Astrocyte (in vitro differentiated cells and primary cell): ENCODE measurements at regions not wholly inside any gene's neighbourhood (a gene's known extent, or its start where the extent isn't known, plus 50 kb on each side); places are given as distances from the start of the nearest gene placed in this dataset.

Source experiments
- DNase-seq: peaks from one replicate; pipeline ENCODE4 v3.0.0-alpha.2; 2010; ENCODE audit warnings: low read depth
- FAIRE-seq: peaks from 2 replicates; lab custom pipeline; 2011; peaks lifted over from hg19 to GRCh38; lab: Jason Lieb, UNC
- H2AFZ ChIP-seq: 2 replicates; pipeline ENCODE4 v1.6.0; 2012; ENCODE audit warnings: low read depth, low read length, inconsistent platforms
- H3K27ac ChIP-seq: 2 replicates; pipeline ENCODE4 v1.5.1; 2011; ENCODE audit warnings: low read depth, low read length, inconsistent platforms
- H3K27me3 ChIP-seq: 2 replicates; pipeline ENCODE4 v1.6.0; 2011; ENCODE audit warnings: low read length, inconsistent platforms; ENCODE audit not compliant: insufficient read depth
- H3K36me3 ChIP-seq: 2 replicates; pipeline ENCODE4 v1.5.1; 2011; ENCODE audit warnings: low read length, inconsistent platforms; ENCODE audit not compliant: insufficient read depth
- H3K4me1 ChIP-seq: 2 replicates; pipeline ENCODE4 v1.5.1; 2011; ENCODE audit warnings: low read length, inconsistent platforms; ENCODE audit not compliant: insufficient read depth
- H3K4me2 ChIP-seq: 2 replicates; pipeline ENCODE4 v1.6.0; 2012; ENCODE audit warnings: low read length, inconsistent platforms
- H3K4me3 ChIP-seq: 2 replicates; pipeline ENCODE4 v1.5.1; 2011; ENCODE audit warnings: low read depth, mild to moderate bottlenecking, low read length, inconsistent platforms; ENCODE audit not compliant: insufficient read depth
- H3K79me2 ChIP-seq: 2 replicates; pipeline ENCODE4 v1.6.0; 2012; ENCODE audit warnings: mild to moderate bottlenecking, low read length, inconsistent platforms; ENCODE audit not compliant: insufficient read depth
- H3K9ac ChIP-seq: 2 replicates; pipeline ENCODE4 v1.6.0; 2012; ENCODE audit warnings: mild to moderate bottlenecking, low read length, inconsistent platforms
- H3K9me3 ChIP-seq: 2 replicates; pipeline ENCODE4 v1.5.1; 2012; ENCODE audit warnings: low read depth, mild to moderate bottlenecking, low read length, inconsistent platforms; ENCODE audit not compliant: insufficient read depth
- H4K20me1 ChIP-seq: 2 replicates; pipeline ENCODE4 v1.6.0; 2012; ENCODE audit warnings: low read length, inconsistent platforms; ENCODE audit not compliant: insufficient read depth
- H3K27ac Mint-ChIP-seq: one replicate; pipeline ENCODE4 v1.8.0; 2021; ENCODE audit warnings: mild to moderate bottlenecking, mixed read lengths; ENCODE audit not compliant: unreplicated experiment
- H3K27me3 Mint-ChIP-seq: one replicate; pipeline ENCODE4 v1.8.0; 2021; ENCODE audit warnings: low read depth, mixed read lengths; ENCODE audit not compliant: unreplicated experiment
- H3K36me3 Mint-ChIP-seq: one replicate; pipeline ENCODE4 v1.8.0; 2021; ENCODE audit warnings: low read depth, mixed read lengths; ENCODE audit not compliant: unreplicated experiment
- H3K4me1 Mint-ChIP-seq: one replicate; pipeline ENCODE4 v1.8.0; 2021; ENCODE audit warnings: low read depth, mixed read lengths; ENCODE audit not compliant: unreplicated experiment
- H3K4me3 Mint-ChIP-seq: one replicate; pipeline ENCODE4 v1.8.0; 2021; ENCODE audit warnings: mild to moderate bottlenecking, moderate library complexity, mixed read lengths; ENCODE audit not compliant: unreplicated experiment
- H3K9me3 Mint-ChIP-seq: one replicate; pipeline ENCODE4 v1.8.0; 2021; ENCODE audit warnings: mild to moderate bottlenecking, mixed read lengths; ENCODE audit not compliant: unreplicated experiment
- CTCF ChIP-seq: IDR thresholded peaks from 2 replicates; pipeline ENCODE4 v1.5.1; 2011; ENCODE audit warnings: low read depth, mild to moderate bottlenecking, inconsistent platforms, low read length, moderate library complexity; ENCODE audit not compliant: insufficient read depth
- EZH2 ChIP-seq: IDR thresholded peaks from 2 replicates; pipeline ENCODE4 v1.6.1; 2012; ENCODE audit warnings: mild to moderate bottlenecking, low read length, inconsistent platforms; ENCODE audit not compliant: insufficient read depth

GRCh38 chr3:115415246-115415996, 207.9 kb upstream of the GAP43 start:
- Histone ChIP-seq H3K36me3 (no peaks in the 10 kb centered on the region), H2AFZ (no peak overlapping the region), H3K4me2 (no peak overlapping the region), H3K27me3 (no peaks in the 10 kb centered on the region), H3K4me1 (no peaks in the 10 kb centered on the region), H3K79me2 (no peaks in the 10 kb centered on the region), H4K20me1 (no peaks in the 10 kb centered on the region), H3K9me3 (no peaks in the 10 kb centered on the region), H3K27ac (no peak overlapping the region), H3K4me3 (no peak overlapping the region), H3K9ac (no peak overlapping the region)
- no peak overlapping the region for H3K4me3 Mint-ChIP-seq
- no peak for FAIRE-seq
- H3K27me3 Mint-ChIP-seq = no peaks in the 10 kb centered on the region
- no peaks in the 10 kb centered on the region for H3K9me3 Mint-ChIP-seq
- H3K36me3 Mint-ChIP-seq = no peaks in the 10 kb centered on the region
- DNase-seq = no peak
- H3K4me1 Mint-ChIP-seq = peaks cover 4% of the 10 kb centered on the region
- no peak overlapping the region for H3K27ac Mint-ChIP-seq
- TF ChIP-seq CTCF = no peak
- no peak for TF ChIP-seq EZH2

- no peak overlapping the region for H3K4me3 Mint-ChIP-seq
- H3K9ac ChIP-seq = no peak overlapping the region
- H3K27me3 Mint-ChIP-seq = no peaks in the 10 kb centered on the region
- no peaks in the 10 kb centered on the region for H3K36me3 ChIP-seq
- H3K27ac Mint-ChIP-seq = no peak overlapping the region
- no peak overlapping the region for H3K4me2 ChIP-seq
- no peaks in the 10 kb centered on the region for H3K36me3 Mint-ChIP-seq
- H3K27me3 ChIP-seq = no peaks in the 10 kb centered on the region
- DNase-seq (no peak), FAIRE-seq (no peak)
- H2AFZ ChIP-seq = no peak overlapping the region
- H3K79me2 ChIP-seq = no peaks in the 10 kb centered on the region
- H3K4me1 ChIP-seq = no peaks in the 10 kb centered on the region
- H3K9me3 Mint-ChIP-seq = peaks cover 2% of the 10 kb centered on the region
- peaks cover 4% of the 10 kb centered on the region for H3K4me1 Mint-ChIP-seq
- H3K9me3 ChIP-seq = no peaks in the 10 kb centered on the region
- no peaks in the 10 kb centered on the region for H4K20me1 ChIP-seq
- H3K4me3 ChIP-seq = no peak overlapping the region
- TF ChIP-seq CTCF = no peak
- no peak for TF ChIP-seq EZH2
- no peak overlapping the region for H3K27ac ChIP-seq
Measured at GRCh38 chr3:115418583-115418982, 204.7 kb upstream of the GAP43 start.

GRCh38 chr3:115420086-115420485, 203.2 kb upstream of the GAP43 start:
- Mint-ChIP-seq H3K27ac (no peak overlapping the region), H3K9me3 (peaks cover 2% of the 10 kb centered on the region), H3K36me3 (no peaks in the 10 kb centered on the region), H3K4me3 (no peak overlapping the region), H3K27me3 (no peaks in the 10 kb centered on the region), H3K4me1 (peaks cover 4% of the 10 kb centered on the region)
- Histone ChIP-seq H3K36me3 (no peaks in the 10 kb centered on the region), H3K79me2 (no peaks in the 10 kb centered on the region), H3K27ac (no peak overlapping the region), H3K9me3 (no peaks in the 10 kb centered on the region), H2AFZ (no peak overlapping the region), H3K4me3 (no peak overlapping the region), H3K27me3 (no peaks in the 10 kb centered on the region), H4K20me1 (no peaks in the 10 kb centered on the region), H3K9ac (no peak overlapping the region), H3K4me2 (no peak overlapping the region), H3K4me1 (no peaks in the 10 kb centered on the region)
- no peak for DNase-seq
- TF ChIP-seq EZH2 (no peak), CTCF (no peak)
- no peak for FAIRE-seq
